WTC11 (cell line): ENCODE measurements at regions not wholly inside any gene's neighbourhood (a gene's known extent, or its start where the extent isn't known, plus 50 kb on each side); places are given as distances from the start of the nearest gene placed in this dataset.

Experiments used
- ATAC-seq: fragments of 200-7000 bp; cut with Tn5 transposase; 2 replicates; pipeline ENCODE4 v1.10.0; 2021; ENCODE audit warnings: mild to moderate bottlenecking, moderate library complexity
- CTCF ChIA-PET: fragments of 300-600 bp; sonication (Branson Sonifier 250); formaldehyde crosslinking; loops from one replicate; lab custom pipeline; 2021; ENCODE audit warnings: antibody characterized with exemption; lab: Charles Lee
- POLR2A ChIA-PET: fragments of 350-600 bp; sonication (Branson Sonifier 250); formaldehyde crosslinking; loops from one replicate; lab custom pipeline; 2021; ENCODE audit warnings: antibody characterized with exemption; lab: Charles Lee
- DNase-seq: peaks from one replicate; pipeline ENCODE4 v3.0.0; 2021; ENCODE audit warnings: low spot score
- H3K27ac Mint-ChIP-seq: 2 replicates; pipeline ENCODE4 v1.8.0; 2021; ENCODE audit warnings: mixed read lengths
- H3K27me3 Mint-ChIP-seq: 2 replicates; pipeline ENCODE4 v1.8.0; 2021; ENCODE audit warnings: low read depth, mild to moderate bottlenecking, moderate library complexity, mixed read lengths
- H3K36me3 Mint-ChIP-seq: 2 replicates; pipeline ENCODE4 v1.8.0; 2021; ENCODE audit warnings: mixed read lengths
- H3K4me1 Mint-ChIP-seq: 2 replicates; pipeline ENCODE4 v1.8.0; 2022; ENCODE audit warnings: mixed read lengths
- H3K4me3 Mint-ChIP-seq: 2 replicates; pipeline ENCODE4 v1.8.0; 2021; ENCODE audit warnings: mild to moderate bottlenecking, moderate library complexity, mixed read lengths
- H3K9me3 Mint-ChIP-seq: 2 replicates; pipeline ENCODE4 v1.8.0; 2021; ENCODE audit warnings: mixed read lengths
- CDX4 ChIP-seq: fragments of 250-450 bp; sonication (Bioruptor Pico); IDR thresholded peaks from 2 replicates; pipeline ENCODE4 v1.9.0; 2021; ENCODE audit warnings: moderate library complexity, mild to moderate bottlenecking, inconsistent platforms, borderline replicate concordance
- CREM ChIP-seq: sonication (generic); formaldehyde crosslinking; IDR thresholded peaks from 2 replicates; pipeline ENCODE4 v1.8.1; 2022; ENCODE audit warnings: mild to moderate bottlenecking, missing genetic modification reagents, moderate library complexity
- ERG ChIP-seq: fragments of 250-450 bp; sonication (Bioruptor Pico); IDR thresholded peaks from 2 replicates; pipeline ENCODE4 v1.8.0; 2021; ENCODE audit warnings: mild to moderate bottlenecking
- FOXJ3 ChIP-seq: sonication (generic); formaldehyde crosslinking; IDR thresholded peaks from 2 replicates; pipeline ENCODE4 v1.9.0; 2021; ENCODE audit warnings: missing genetic modification reagents, mild to moderate bottlenecking, borderline replicate concordance
- FOXP4 ChIP-seq: sonication (generic); formaldehyde crosslinking; IDR thresholded peaks from 2 replicates; pipeline ENCODE4 v1.8.0; 2022; ENCODE audit warnings: mild to moderate bottlenecking, missing genetic modification reagents
- GTF2I ChIP-seq: fragments of 250-450 bp; sonication (Bioruptor Pico); conservative IDR thresholded peaks from 2 replicates; pipeline ENCODE4 v1.4.0; 2021; ENCODE audit warnings: mild to moderate bottlenecking
- IRF2 ChIP-seq: sonication (generic); formaldehyde crosslinking; IDR thresholded peaks from 2 replicates; pipeline ENCODE4 v1.8.0; 2022; ENCODE audit warnings: low read depth, missing genetic modification reagents, borderline replicate concordance
- MAX ChIP-seq: sonication (generic); formaldehyde crosslinking; IDR thresholded peaks from 2 replicates; pipeline ENCODE4 v1.8.0; 2022; ENCODE audit warnings: mild to moderate bottlenecking, missing genetic modification reagents
- NFATC4 ChIP-seq: fragments of 250-450 bp; sonication (Bioruptor Pico); IDR thresholded peaks from 2 replicates; pipeline ENCODE4 v1.9.0; 2021; ENCODE audit warnings: mild to moderate bottlenecking
- PRDM15 ChIP-seq: sonication (generic); formaldehyde crosslinking; IDR thresholded peaks from 2 replicates; pipeline ENCODE4 v1.8.0; 2022; ENCODE audit warnings: missing genetic modification reagents
- RORB ChIP-seq: fragments of 250-450 bp; sonication (Bioruptor Pico); IDR thresholded peaks from 2 replicates; pipeline ENCODE4 v1.9.0; 2021; ENCODE audit warnings: mild to moderate bottlenecking
- USF1 ChIP-seq: sonication (generic); formaldehyde crosslinking; IDR thresholded peaks from 2 replicates; pipeline ENCODE4 v1.8.0; 2022; ENCODE audit warnings: mild to moderate bottlenecking, missing genetic modification reagents
- ZNF138 ChIP-seq: sonication (generic); formaldehyde crosslinking; conservative IDR thresholded peaks from 2 replicates; pipeline ENCODE4 v1.8.1; 2022; ENCODE audit warnings: mild to moderate bottlenecking, moderate library complexity, missing genetic modification reagents
- ZNF219 ChIP-seq: sonication (generic); formaldehyde crosslinking; IDR thresholded peaks from 2 replicates; pipeline ENCODE4 v1.8.0; 2023; ENCODE audit warnings: missing genetic modification reagents, mild to moderate bottlenecking, borderline replicate concordance
- ZNF263 ChIP-seq: sonication (generic); formaldehyde crosslinking; IDR thresholded peaks from 2 replicates; pipeline ENCODE4 v1.8.1; 2022; ENCODE audit warnings: low read depth, mild to moderate bottlenecking, moderate library complexity, missing genetic modification reagents
- ZNF317 ChIP-seq: sonication (generic); formaldehyde crosslinking; IDR thresholded peaks from 2 replicates; pipeline ENCODE4 v1.8.1; 2023; ENCODE audit warnings: low read depth, mild to moderate bottlenecking, moderate library complexity, missing genetic modification reagents, borderline replicate concordance
- ZNF423 ChIP-seq: fragments of 250-450 bp; sonication (Bioruptor Pico); IDR thresholded peaks from 2 replicates; pipeline ENCODE4 v2.1.2; 2022; ENCODE audit warnings: mild to moderate bottlenecking, moderate library complexity
- ZNF671 ChIP-seq: fragments of 250-450 bp; sonication (Bioruptor Pico); IDR thresholded peaks from 2 replicates; pipeline ENCODE4 v1.8.0; 2021; ENCODE audit warnings: mild to moderate bottlenecking
- TF ChIP-seq, protein P1 (sequence below): sonication (generic); formaldehyde crosslinking; conservative IDR thresholded peaks from 2 replicates; pipeline ENCODE4 v1.8.1; 2022; ENCODE audit warnings: mild to moderate bottlenecking, missing genetic modification reagents
- TF ChIP-seq, protein P2 (sequence below): sonication (generic); formaldehyde crosslinking; conservative IDR thresholded peaks from 2 replicates; pipeline ENCODE4 v1.8.1; 2023; ENCODE audit warnings: mild to moderate bottlenecking, low read depth, missing genetic modification reagents, moderate library complexity

- no peak for TF ChIP-seq USF1 (CRISPR knock-in tag)
- TF ChIP-seq MAX (CRISPR knock-in tag): no peak
- no peak for TF ChIP-seq CDX4 (CRISPR knock-in tag)
- no peak for TF ChIP-seq ERG
- no peak for TF ChIP-seq ZNF317 (CRISPR knock-in tag)
- TF ChIP-seq ZNF263 (CRISPR knock-in tag): no peak
- TF ChIP-seq RORB: no peak
- no peak for TF ChIP-seq ZNF219 (CRISPR knock-in tag)
- TF ChIP-seq GTF2I (CRISPR knock-in tag): no peak
- TF ChIP-seq, protein P1, sequence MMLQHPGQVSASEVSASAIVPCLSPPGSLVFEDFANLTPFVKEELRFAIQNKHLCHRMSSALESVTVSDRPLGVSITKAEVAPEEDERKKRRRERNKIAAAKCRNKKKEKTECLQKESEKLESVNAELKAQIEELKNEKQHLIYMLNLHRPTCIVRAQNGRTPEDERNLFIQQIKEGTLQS (CRISPR knock-in tag): no peak
- TF ChIP-seq CREM: no peak
- TF ChIP-seq ZNF671 (CRISPR knock-in tag): no peak
- TF ChIP-seq, all 79 proteins: peak for 0
- no peak overlapping the region for H3K27ac Mint-ChIP-seq
- ATAC-seq (no peak), DNase-seq (no peak)
- ChIA-PET CTCF (no interaction called here), POLR2A (no interaction called here)
- peaks cover 25% of the 10 kb centered on the region for H3K4me1 Mint-ChIP-seq
- H3K4me3 Mint-ChIP-seq: peak overlapping the region; percentile 29
- H3K27me3 Mint-ChIP-seq: no peaks in the 10 kb centered on the region
- H3K36me3 Mint-ChIP-seq: peaks cover 5% of the 10 kb centered on the region
- H3K9me3 Mint-ChIP-seq: peaks cover 20% of the 10 kb centered on the region
These were observed 330.3 kb upstream of the EPHA5 start for GRCh38 chr4:66000510-66001117.

- peaks cover 5% of the 10 kb centered on the region for H3K36me3 Mint-ChIP-seq
- CTCF ChIA-PET: no interaction called here
These were observed 329.2 kb upstream of the EPHA5 start for GRCh38 chr4:65999518-65999871.

More at GRCh38 chr4:65999518-65999871, 329.2 kb upstream of the EPHA5 start:
- H3K27me3 Mint-ChIP-seq: no peaks in the 10 kb centered on the region
- DNase-seq (no peak), ATAC-seq (no peak)
- H3K27ac Mint-ChIP-seq: 0 out of 2 replicates have a peak overlapping the region, but pooled peaks have one; percentile 82
- POLR2A ChIA-PET: no interaction called here
- peaks cover 25% of the 10 kb centered on the region for H3K4me1 Mint-ChIP-seq
- peaks cover 20% of the 10 kb centered on the region for H3K9me3 Mint-ChIP-seq
- H3K4me3 Mint-ChIP-seq: peak overlapping the region; percentile 83
- no peak for TF ChIP-seq ZNF423
- TF ChIP-seq FOXP4 (CRISPR knock-in tag): no peak
- TF ChIP-seq RORB: no peak
- no peak for TF ChIP-seq ZNF138
- no peak for TF ChIP-seq NFATC4 (CRISPR knock-in tag)
- TF ChIP-seq, protein P2, sequence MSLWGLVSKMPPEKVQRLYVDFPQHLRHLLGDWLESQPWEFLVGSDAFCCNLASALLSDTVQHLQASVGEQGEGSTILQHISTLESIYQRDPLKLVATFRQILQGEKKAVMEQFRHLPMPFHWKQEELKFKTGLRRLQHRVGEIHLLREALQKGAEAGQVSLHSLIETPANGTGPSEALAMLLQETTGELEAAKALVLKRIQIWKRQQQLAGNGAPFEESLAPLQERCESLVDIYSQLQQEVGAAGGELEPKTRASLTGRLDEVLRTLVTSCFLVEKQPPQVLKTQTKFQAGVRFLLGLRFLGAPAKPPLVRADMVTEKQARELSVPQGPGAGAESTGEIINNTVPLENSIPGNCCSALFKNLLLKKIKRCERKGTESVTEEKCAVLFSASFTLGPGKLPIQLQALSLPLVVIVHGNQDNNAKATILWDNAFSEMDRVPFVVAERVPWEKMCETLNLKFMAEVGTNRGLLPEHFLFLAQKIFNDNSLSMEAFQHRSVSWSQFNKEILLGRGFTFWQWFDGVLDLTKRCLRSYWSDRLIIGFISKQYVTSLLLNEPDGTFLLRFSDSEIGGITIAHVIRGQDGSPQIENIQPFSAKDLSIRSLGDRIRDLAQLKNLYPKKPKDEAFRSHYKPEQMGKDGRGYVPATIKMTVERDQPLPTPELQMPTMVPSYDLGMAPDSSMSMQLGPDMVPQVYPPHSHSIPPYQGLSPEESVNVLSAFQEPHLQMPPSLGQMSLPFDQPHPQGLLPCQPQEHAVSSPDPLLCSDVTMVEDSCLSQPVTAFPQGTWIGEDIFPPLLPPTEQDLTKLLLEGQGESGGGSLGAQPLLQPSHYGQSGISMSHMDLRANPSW (CRISPR knock-in tag): no peak
- no peak for TF ChIP-seq IRF2 (CRISPR knock-in tag)
- no peak for TF ChIP-seq PRDM15 (CRISPR knock-in tag)
- TF ChIP-seq FOXJ3 (CRISPR knock-in tag): no peak
- TF ChIP-seq ZNF317 (CRISPR knock-in tag): no peak
